Dermis blood vessel endothelial cell (primary cell): ENCODE measurements at regions not wholly inside any gene's neighbourhood (a gene's known extent, or its start where the extent isn't known, plus 50 kb on each side); places are given as distances from the start of the nearest gene placed in this dataset.

Experiments used
- DNase-seq: peaks from one replicate; pipeline ENCODE4 v3.0.0; 2010

DNA sequence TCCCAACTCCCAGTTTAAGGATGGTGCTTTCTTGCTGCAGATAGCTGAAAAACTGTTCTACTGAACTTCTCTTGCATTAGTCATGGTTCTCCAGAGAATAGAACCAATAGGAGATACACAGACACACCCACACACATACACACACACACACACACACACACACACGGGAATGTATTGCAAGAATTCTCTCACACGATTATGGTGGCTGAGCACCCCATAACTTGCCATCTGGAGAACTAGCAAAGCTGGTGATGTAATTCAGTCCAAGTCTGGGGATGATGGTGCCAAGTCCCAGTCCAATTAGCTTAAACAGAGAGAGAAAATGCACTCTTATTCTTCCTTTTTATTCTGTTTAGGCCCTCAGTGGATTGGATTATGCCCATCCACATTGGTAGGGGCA, 643.9 kb downstream of the DIAPH3 start:
- DNase-seq, result no peak

DNA sequence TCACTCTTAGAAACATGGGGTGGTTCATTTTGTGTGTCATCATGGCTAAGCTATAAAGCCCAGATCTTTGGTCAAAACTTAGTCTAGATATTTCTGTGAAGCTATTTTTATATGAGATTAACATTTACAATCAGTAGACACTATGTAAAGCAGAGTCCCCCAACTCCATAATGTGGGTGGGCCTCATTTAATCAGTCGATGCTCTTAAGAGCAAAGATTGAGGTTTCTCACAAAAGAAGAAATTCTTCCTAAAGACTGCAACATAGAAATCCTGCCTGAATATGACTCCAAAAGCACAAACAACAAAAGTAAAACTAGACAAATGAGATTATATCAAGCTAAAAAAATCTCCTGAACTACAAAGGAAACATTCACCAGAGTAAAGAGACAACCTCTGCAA, 642.2 kb downstream of the DIAPH3 start:
- no peak for DNase-seq

- no peak for DNase-seq
Measured at GRCh38 chr13:59522652-59523051, 641.1 kb downstream of the DIAPH3 start.

DNA sequence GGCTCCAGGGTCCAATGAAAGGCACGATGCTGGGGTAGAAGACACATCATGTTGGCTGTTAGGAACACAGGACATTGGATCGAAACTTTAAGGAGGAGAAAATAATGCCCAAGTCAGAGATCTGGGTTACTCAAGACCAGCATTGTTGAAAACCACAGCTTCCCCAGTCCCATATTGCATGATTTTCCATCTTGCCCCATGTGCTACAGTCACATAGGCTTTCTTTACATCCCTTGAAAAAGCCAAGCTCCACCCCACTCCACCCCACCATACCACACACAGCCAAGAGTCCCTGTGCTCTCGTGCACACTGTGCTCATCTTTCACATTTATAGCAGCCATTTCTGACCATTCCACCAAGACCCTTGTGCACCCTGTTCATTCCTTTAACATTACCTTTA, 636.2 kb downstream of the DIAPH3 start:
- DNase-seq, result no peak

- DNase-seq, result peak; percentile 98
Measured at GRCh38 chr13:59531571-59532091, 632.1 kb downstream of the DIAPH3 start.

DNA sequence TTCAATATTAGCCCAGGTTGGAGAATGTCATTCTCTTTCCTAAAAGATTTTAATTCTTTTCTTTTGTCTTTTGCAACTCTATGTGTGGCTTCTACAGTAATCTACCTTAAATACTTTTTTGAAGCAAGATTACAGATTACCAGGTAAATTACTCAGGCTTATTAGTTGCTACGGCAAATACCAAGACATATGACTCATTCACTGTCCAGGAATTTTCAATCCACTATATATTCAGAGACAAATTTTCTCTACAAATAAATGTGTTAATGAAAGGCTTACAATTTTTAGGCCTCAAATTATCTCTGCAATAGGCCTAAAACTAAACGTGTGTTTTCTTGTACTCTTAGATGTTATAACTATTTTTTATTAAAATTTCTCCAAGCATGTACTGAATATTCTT, 631.3 kb downstream of the DIAPH3 start:
- peak; percentile 52 for DNase-seq

- DNase-seq, result peak; percentile 82
Measured at GRCh38 chr13:59533561-59534555, 629.9 kb downstream of the DIAPH3 start.

DNA sequence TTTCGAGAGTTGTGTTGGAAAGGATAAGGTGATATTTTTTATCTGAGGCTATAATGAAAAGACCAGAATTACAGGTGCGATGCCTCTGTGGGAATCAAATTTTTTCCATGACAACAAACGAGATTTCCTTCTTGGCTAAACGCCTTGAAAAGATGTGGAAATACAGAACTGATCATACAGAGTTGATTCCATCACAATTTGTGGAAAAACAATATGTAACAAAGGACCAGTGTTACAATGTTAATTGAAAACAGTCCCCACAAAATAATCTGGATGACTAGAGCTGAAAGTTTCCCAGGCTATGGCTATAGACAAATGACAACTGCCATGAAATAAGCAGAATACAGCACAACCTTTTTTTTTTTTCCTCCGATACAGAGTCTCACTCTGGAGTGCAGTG, 628.9 kb downstream of the DIAPH3 start:
- DNase-seq, result peak; percentile 54

DNA sequence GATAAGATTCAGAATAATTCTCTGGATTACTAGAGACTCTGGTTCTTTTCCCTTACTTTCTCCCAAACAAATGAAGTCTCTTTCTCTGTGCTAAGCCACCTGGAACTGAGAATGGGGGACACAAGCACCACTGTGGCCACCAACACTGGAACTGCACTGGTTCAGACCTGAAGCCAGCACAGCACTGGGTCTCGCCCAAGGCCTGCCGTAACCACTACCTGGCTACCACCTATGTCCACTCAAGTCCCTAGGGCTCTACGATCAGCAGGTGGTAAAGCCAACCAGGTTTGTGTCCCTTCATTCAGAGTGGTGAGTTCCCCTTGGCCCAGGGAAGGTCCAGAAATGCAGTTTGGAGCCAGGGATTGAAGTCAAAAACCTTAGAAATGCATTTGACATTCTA, 626.2 kb downstream of the DIAPH3 start:
- no peak for DNase-seq

DNA sequence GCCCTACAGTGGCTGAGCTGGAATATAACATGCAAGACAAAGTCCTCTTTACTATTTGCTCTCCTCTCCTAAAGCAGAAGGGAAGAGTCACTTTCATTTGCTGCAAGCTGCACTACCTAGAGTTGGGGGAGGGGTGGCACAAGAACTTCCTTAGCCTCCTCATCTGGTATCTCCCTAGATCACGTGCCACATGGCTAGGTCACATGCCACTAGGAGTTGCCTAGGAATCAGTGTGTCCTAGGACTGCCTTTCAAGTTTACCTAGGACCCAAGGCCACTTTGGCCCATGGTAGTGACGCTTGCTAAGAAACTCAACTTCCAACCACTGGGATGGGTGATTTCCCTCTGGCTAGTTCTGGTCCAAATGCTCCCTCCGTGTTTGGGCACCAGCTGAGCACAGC, 625.2 kb downstream of the DIAPH3 start:
- no peak for DNase-seq

DNA sequence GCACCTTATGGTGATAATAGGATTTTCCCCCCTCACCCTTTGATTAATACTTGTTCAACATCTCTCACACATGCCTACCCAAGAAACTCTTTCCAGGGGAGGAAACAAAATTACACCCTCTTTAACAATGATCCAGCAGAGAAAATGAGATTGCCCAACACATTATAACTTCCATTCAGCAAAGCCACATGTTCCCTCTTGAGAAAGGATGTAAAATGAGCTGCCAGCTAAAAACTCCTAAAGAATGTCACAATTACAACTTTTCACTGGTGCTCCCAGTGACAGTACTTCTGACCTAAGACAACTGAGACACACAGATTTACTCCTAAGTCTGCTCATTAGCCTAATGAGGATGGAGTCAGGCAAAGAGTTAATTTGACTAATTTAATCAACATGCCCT, 621.4 kb downstream of the DIAPH3 start:
- no peak for DNase-seq

- DNase-seq, result no peak
Measured at GRCh38 chr13:59543418-59543817, 620.3 kb downstream of the DIAPH3 start.

- DNase-seq, result no peak
Measured at GRCh38 chr13:59545007-59545406, 618.7 kb downstream of the DIAPH3 start.

DNA sequence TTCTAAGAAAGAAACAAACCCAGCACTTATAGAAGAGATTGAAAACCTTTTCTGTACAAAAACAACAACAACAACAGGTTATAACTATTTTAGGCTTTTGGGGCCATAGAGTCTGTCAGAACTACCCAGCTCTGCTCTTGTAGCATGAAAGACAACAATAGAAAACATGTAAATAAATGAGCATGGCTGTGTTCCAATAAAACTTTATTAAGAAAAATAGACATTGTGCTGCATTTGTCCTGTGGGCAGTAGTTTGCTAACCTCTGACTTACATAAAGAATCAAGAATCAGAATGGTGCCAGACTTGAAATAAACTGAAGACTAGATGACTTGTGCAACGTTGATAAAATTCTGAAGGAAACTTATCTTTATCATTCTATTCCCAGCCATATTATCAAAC, 617.5 kb downstream of the DIAPH3 start:
- DNase-seq, result no peak

GRCh38 chr13:59547950-59548349, 615.8 kb downstream of the DIAPH3 start:
- no peak for DNase-seq

GRCh38 chr13:59562924-59563323, 600.8 kb downstream of the DIAPH3 start:
- DNase-seq, result no peak

- no peak for DNase-seq
Measured at GRCh38 chr13:59566561-59566960, 597.2 kb downstream of the DIAPH3 start.

DNA sequence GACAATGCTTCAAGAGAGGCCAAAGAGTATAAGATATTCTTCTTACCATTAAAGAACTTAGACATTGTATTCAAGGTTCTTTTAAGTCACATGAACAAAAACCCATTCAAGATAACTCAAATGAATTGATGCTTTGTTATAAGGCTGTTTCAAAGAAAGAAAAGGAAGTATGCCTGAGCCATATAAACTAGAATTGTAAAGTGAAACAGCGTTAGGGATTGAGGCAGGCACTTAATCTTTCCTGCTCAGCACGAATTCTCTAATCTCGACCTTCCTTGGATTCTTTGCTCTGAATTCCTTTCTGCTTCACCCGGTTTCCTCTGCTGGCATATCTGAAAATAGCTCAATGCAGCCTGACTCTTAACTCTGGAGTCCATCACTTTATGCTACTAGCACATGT, 595.4 kb downstream of the DIAPH3 start:
- DNase-seq, result peak; percentile 2

GRCh38 chr13:59570204-59570603, 593.5 kb downstream of the DIAPH3 start:
- DNase-seq, result no peak

DNA sequence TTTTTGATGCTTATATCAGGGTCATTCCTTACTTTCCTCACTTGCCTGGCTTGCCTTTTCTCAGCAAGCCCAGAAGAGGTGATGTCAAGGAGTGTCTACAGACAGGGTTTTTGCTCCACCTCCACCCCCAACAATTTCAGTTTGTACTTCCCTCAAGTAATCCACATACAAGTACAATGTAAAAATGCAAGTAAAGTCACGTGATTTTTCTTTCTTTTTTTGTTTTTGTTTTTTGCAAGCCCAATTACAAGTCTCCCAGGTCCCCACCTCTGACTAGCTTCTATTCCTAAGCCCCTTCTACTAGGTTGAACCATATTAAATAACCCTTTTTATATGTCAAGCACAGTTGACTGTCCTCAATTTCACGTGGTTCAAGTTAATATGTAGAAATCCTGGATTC, 579.6 kb downstream of the DIAPH3 start:
- no peak for DNase-seq

GRCh38 chr13:59584761-59585670, 578.7 kb downstream of the DIAPH3 start:
- no peak for DNase-seq

- DNase-seq, result no peak
Measured at GRCh38 chr13:59587030-59587429, 576.7 kb downstream of the DIAPH3 start.
